ENCODE measurements at regions not wholly inside any gene's neighbourhood (a gene's known extent, or its start where the extent isn't known, plus 50 kb on each side); places are given as distances from the start of the nearest gene placed in this dataset.

GRCh38 chrX:43436517-43436916 lies 219.6 kb upstream of the MAOA start:
- Histone ChIP-seq H3K9me2 (replicated peaks; ENCODE audit: low read depth, low read length) (no peaks in the 10 kb centered on the region), H3K27me3 (ENCODE audit: insufficient read depth, low read length, poor library complexity, severe bottlenecking) (peaks cover 20% of the 10 kb centered on the region), H3K79me2 (ENCODE audit: insufficient read depth, low read length) (no peaks in the 10 kb centered on the region), H3K4me1 (ENCODE audit: insufficient read depth, low read length, poor library complexity, severe bottlenecking) (no peaks in the 10 kb centered on the region), H3K9me3 (ENCODE audit: insufficient read depth, low read depth, low read length) (no peaks in the 10 kb centered on the region), H3K36me3 (ENCODE audit: insufficient read depth, low read length) (no peaks in the 10 kb centered on the region), H3K4me3 (ENCODE audit: low read length, poor library complexity, severe bottlenecking) (no peak overlapping the region), H2AFZ (ENCODE audit: low read length) (no peak overlapping the region), H3K9ac (ENCODE audit: low read depth, low read length, poor library complexity, severe bottlenecking) (no peak overlapping the region), H4K20me1 (ENCODE audit: insufficient read depth, low read length, poor library complexity, severe bottlenecking) (no peaks in the 10 kb centered on the region), H3F3A (ENCODE audit: low read depth) (no peaks in the 10 kb centered on the region), H3K4me2 (ENCODE audit: low read depth, low read length, poor library complexity, severe bottlenecking) (no peak overlapping the region)
- no peak for TF ChIP-seq EZH2phosphoT487 (IDR thresholded peaks at IDR 0.05; ENCODE audit: borderline replicate concordance)
- TF ChIP-seq, protein P1, sequence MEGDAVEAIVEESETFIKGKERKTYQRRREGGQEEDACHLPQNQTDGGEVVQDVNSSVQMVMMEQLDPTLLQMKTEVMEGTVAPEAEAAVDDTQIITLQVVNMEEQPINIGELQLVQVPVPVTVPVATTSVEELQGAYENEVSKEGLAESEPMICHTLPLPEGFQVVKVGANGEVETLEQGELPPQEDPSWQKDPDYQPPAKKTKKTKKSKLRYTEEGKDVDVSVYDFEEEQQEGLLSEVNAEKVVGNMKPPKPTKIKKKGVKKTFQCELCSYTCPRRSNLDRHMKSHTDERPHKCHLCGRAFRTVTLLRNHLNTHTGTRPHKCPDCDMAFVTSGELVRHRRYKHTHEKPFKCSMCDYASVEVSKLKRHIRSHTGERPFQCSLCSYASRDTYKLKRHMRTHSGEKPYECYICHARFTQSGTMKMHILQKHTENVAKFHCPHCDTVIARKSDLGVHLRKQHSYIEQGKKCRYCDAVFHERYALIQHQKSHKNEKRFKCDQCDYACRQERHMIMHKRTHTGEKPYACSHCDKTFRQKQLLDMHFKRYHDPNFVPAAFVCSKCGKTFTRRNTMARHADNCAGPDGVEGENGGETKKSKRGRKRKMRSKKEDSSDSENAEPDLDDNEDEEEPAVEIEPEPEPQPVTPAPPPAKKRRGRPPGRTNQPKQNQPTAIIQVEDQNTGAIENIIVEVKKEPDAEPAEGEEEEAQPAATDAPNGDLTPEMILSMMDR (conservative IDR thresholded peaks at IDR 0.05; ENCODE audit: low read length), result no peak

DNA sequence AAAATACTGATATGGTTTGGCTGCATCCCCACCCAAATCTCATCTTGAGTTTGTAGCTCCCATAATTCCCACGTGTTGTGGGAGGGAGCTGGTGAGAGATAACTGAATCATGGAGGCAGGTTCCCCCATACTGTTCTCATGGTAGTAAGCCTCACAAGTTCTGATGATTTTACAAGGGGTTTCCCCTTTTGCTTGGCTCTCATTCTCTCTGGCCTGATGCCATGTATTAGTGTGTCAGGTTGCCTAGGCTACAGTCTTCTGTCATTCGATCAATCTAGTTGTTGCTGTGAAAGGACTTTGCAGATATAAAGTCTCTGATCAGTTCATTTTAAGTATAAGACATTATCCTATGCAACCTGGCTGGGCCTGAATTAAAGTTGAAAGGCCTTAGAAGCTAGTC lies 209.3 kb upstream of the MAOA start:
- H2AFZ ChIP-seq (ENCODE audit: low read length), result no peak overlapping the region
- no peak overlapping the region for H3K4me3 ChIP-seq (ENCODE audit: low read length, poor library complexity, severe bottlenecking)
- H3K79me2 ChIP-seq (ENCODE audit: insufficient read depth, low read length), result no peaks in the 10 kb centered on the region
- TF ChIP-seq, protein P1 (conservative IDR thresholded peaks at IDR 0.05; ENCODE audit: low read length), result no peak
- no peak for TF ChIP-seq EZH2phosphoT487 (IDR thresholded peaks at IDR 0.05; ENCODE audit: borderline replicate concordance)
- no peaks in the 10 kb centered on the region for H4K20me1 ChIP-seq (ENCODE audit: insufficient read depth, low read length, poor library complexity, severe bottlenecking)
- H3F3A ChIP-seq (ENCODE audit: low read depth), result no peaks in the 10 kb centered on the region
- H3K4me2 ChIP-seq (ENCODE audit: low read depth, low read length, poor library complexity, severe bottlenecking), result no peak overlapping the region
- no peaks in the 10 kb centered on the region for H3K9me3 ChIP-seq (ENCODE audit: insufficient read depth, low read depth, low read length)
- no peaks in the 10 kb centered on the region for H3K9me2 ChIP-seq (replicated peaks; ENCODE audit: low read depth, low read length)
- H3K4me1 ChIP-seq (ENCODE audit: insufficient read depth, low read length, poor library complexity, severe bottlenecking), result no peaks in the 10 kb centered on the region
- H3K27me3 ChIP-seq (ENCODE audit: insufficient read depth, low read length, poor library complexity, severe bottlenecking), result no peaks in the 10 kb centered on the region
- no peak overlapping the region for H3K9ac ChIP-seq (ENCODE audit: low read depth, low read length, poor library complexity, severe bottlenecking)
- no peaks in the 10 kb centered on the region for H3K36me3 ChIP-seq (ENCODE audit: insufficient read depth, low read length)

- TF ChIP-seq EZH2phosphoT487 (IDR thresholded peaks at IDR 0.05; ENCODE audit: borderline replicate concordance), result no peak
- TF ChIP-seq, protein P1 (conservative IDR thresholded peaks at IDR 0.05; ENCODE audit: low read length), result no peak
- H3K4me3 ChIP-seq (ENCODE audit: low read length, poor library complexity, severe bottlenecking), result no peak overlapping the region
- H3K9ac ChIP-seq (ENCODE audit: low read depth, low read length, poor library complexity, severe bottlenecking), result no peak overlapping the region
- H3K79me2 ChIP-seq (ENCODE audit: insufficient read depth, low read length), result no peaks in the 10 kb centered on the region
- no peak overlapping the region for H3K4me2 ChIP-seq (ENCODE audit: low read depth, low read length, poor library complexity, severe bottlenecking)
- H3K36me3 ChIP-seq (ENCODE audit: insufficient read depth, low read length), result no peaks in the 10 kb centered on the region
- H3K9me2 ChIP-seq (replicated peaks; ENCODE audit: low read depth, low read length), result no peaks in the 10 kb centered on the region
- no peaks in the 10 kb centered on the region for H4K20me1 ChIP-seq (ENCODE audit: insufficient read depth, low read length, poor library complexity, severe bottlenecking)
- H2AFZ ChIP-seq (ENCODE audit: low read length), result no peak overlapping the region
- H3K27me3 ChIP-seq (ENCODE audit: insufficient read depth, low read length, poor library complexity, severe bottlenecking), result no peaks in the 10 kb centered on the region
- no peaks in the 10 kb centered on the region for H3F3A ChIP-seq (ENCODE audit: low read depth)
- no peaks in the 10 kb centered on the region for H3K9me3 ChIP-seq (ENCODE audit: insufficient read depth, low read depth, low read length)
- H3K4me1 ChIP-seq (ENCODE audit: insufficient read depth, low read length, poor library complexity, severe bottlenecking), result no peaks in the 10 kb centered on the region
Observed at GRCh38 chrX:43448688-43449087, 207.4 kb upstream of the MAOA start.
